ENCODE measurements at regions not wholly inside any gene's neighbourhood (a gene's known extent, or its start where the extent isn't known, plus 50 kb on each side); places are given as distances from the start of the nearest gene placed in this dataset.

- no peak for TF ChIP-seq CTCF (IDR thresholded peaks at IDR 0.05; ENCODE audit: low read depth, low read length, missing input control)
- no peak for TF ChIP-seq SP1 (IDR thresholded peaks at IDR 0.05)
- no peak for TF ChIP-seq TAF1 (conservative IDR thresholded peaks at IDR 0.05)
- no peak for TF ChIP-seq MAX (IDR thresholded peaks at IDR 0.05)
- TF ChIP-seq GABPA (IDR thresholded peaks at IDR 0.05 in 1 of 2, conservative IDR thresholded peaks at IDR 0.05 in 1 of 2), result no peak
- no peak for TF ChIP-seq ZBTB33 (IDR thresholded peaks at IDR 0.05)
- no peak for TF ChIP-seq HNF4A (conservative IDR thresholded peaks at IDR 0.05)
- no peak for TF ChIP-seq JUND (IDR thresholded peaks at IDR 0.05)
- TF ChIP-seq EGR1 (IDR thresholded peaks at IDR 0.05; ENCODE audit: low read depth in 2 of 2), result no peak
- TF ChIP-seq ATF3 (IDR thresholded peaks at IDR 0.05), result no peak
- TF ChIP-seq REST (IDR thresholded peaks at IDR 0.05), result no peak
- TF ChIP-seq RAD21 (IDR thresholded peaks at IDR 0.05), result no peak
- TF ChIP-seq FOXA1 (IDR thresholded peaks at IDR 0.05), result no peak
- TF ChIP-seq YY1 (IDR thresholded peaks at IDR 0.05), result no peak
Measured at GRCh38 chr14:94700336-94700735, 69.6 kb downstream of the GSC start.
